K562 (cell line): ENCODE measurements at regions not wholly inside any gene's neighbourhood (a gene's known extent, or its start where the extent isn't known, plus 50 kb on each side); places are given as distances from the start of the nearest gene placed in this dataset.

Source experiments
- ATAC-seq: fragments of 200-7000 bp; cut with Tn5 transposase; 3 replicates; pipeline ENCODE4 v1.9.1; 2020; ENCODE audit warnings: moderate library complexity
- BruUV-seq: library from RNA; stranded (reverse); fragments of 400-500 nt; replicated peaks from 2 replicates; lab custom pipeline; 2021; lab: Mats Ljungman, UMichigan
- CTCF ChIA-PET: fragments of 300-600 bp; formaldehyde crosslinking; extraction: SDS; loops from one replicate; lab custom pipeline; 2021; ENCODE audit warnings: low intra/inter-chr PET ratio; lab: Yijun Ruan, JAX
- POLR2A ChIA-PET: fragments of 300-600, 350-650 bp; sonication (Branson Sonifier 250); formaldehyde crosslinking; extraction: SDS; loops from one replicate; lab custom pipeline; 2021; ENCODE audit warnings: antibody characterized with exemption, inconsistent platforms; lab: Yijun Ruan, JAX
- DNase-seq, 4 experiments: peaks; one replicate each; pipeline versions ENCODE4 v3.0.0 to v3.0.0-alpha.2; 2011 to 2018; ENCODE audit warnings: low spot score in 3 of 4, mixed read lengths in 3 of 4; ENCODE audit errors: extremely low read depth in 1 of 4
- FAIRE-seq: peaks from 2 replicates; lab custom pipeline; 2011; peaks lifted over from hg19 to GRCh38; lab: Jason Lieb, UNC
- H2AFZ ChIP-seq: 2 replicates; pipeline ENCODE4 v1.6.0; 2011; ENCODE audit warnings: low read depth, low read length, control low read depth, inconsistent platforms
- H3K27ac ChIP-seq: fragments of 200-600 bp; 3 replicates; pipeline ENCODE4 v1.8.0; 2011; ENCODE audit warnings: low read depth, mild to moderate bottlenecking, control low read depth, inconsistent platforms, low read length, moderate library complexity, mixed read lengths; ENCODE audit errors: extremely low read depth
- H3K27me3 ChIP-seq, 2 experiments: fragments of 300-600 bp in 1 of 2; 2 replicates in 1 of 2; 3 replicates in 1 of 2; pipeline versions ENCODE4 v1.6.0 to v1.8.0; 2011; ENCODE audit warnings: inconsistent platforms in 2 of 2, low read length in 2 of 2, mild to moderate bottlenecking in 1 of 2, mixed read lengths in 1 of 2, moderate library complexity in 1 of 2; ENCODE audit not compliant: control insufficient read depth in 2 of 2, insufficient read depth in 2 of 2
- H3K36me3 ChIP-seq: fragments of 300-600 bp; 3 replicates; pipeline ENCODE4 v1.8.0; 2011; ENCODE audit warnings: mild to moderate bottlenecking, low read length, inconsistent platforms; ENCODE audit not compliant: control insufficient read depth, insufficient read depth
- H3K4me1 ChIP-seq, 2 experiments: fragments of 200-600 bp in 1 of 2; replicated peaks in 1 of 2; 2 replicates in 1 of 2; 3 replicates in 1 of 2; pipeline versions ENCODE4 v1.5.1 to v1.8.0; 2011; ENCODE audit warnings: inconsistent platforms in 2 of 2, low read length in 2 of 2, mild to moderate bottlenecking in 1 of 2, mixed read lengths in 1 of 2, moderate library complexity in 1 of 2; ENCODE audit not compliant: control insufficient read depth in 2 of 2, insufficient read depth in 2 of 2
- H3K4me2 ChIP-seq: 2 replicates; pipeline ENCODE4 v1.6.1; 2011; ENCODE audit warnings: low read length, control low read depth, inconsistent platforms, mixed read lengths; ENCODE audit not compliant: insufficient read depth
- H3K4me3 ChIP-seq: fragments of 200-600 bp; sonication (generic), shearing (Covaris generic); 2 replicates; pipeline ENCODE4 v1.5.1; 2016; ENCODE audit warnings: control low read depth, inconsistent platforms
- H3K79me2 ChIP-seq: fragments of 200-600 bp; 3 replicates; pipeline ENCODE4 v1.8.0; 2011; ENCODE audit warnings: low read length, inconsistent platforms; ENCODE audit not compliant: control insufficient read depth, insufficient read depth
- H3K9ac ChIP-seq, 2 experiments: 2 replicates each; pipeline versions ENCODE4 v1.6.0 to v1.6.1; 2011; ENCODE audit warnings: low read depth in 2 of 2, low read length in 2 of 2, control low read depth in 1 of 2, inconsistent platforms in 1 of 2, mild to moderate bottlenecking in 1 of 2, mixed read lengths in 1 of 2; ENCODE audit not compliant: insufficient read depth in 1 of 2
- H3K9me1 ChIP-seq: one replicate; pipeline ENCODE4 v1.6.0; 2011; ENCODE audit warnings: inconsistent platforms, mild to moderate bottlenecking, low read length, moderate library complexity; ENCODE audit not compliant: control insufficient read depth, insufficient read depth
- H3K9me3 ChIP-seq: replicated peaks from 2 replicates; pipeline ENCODE4 v1.5.1; 2011; ENCODE audit warnings: low read depth, low read length, inconsistent platforms; ENCODE audit not compliant: control insufficient read depth, insufficient read depth
- H4K20me1 ChIP-seq: replicated peaks from 2 replicates; pipeline ENCODE4 v1.6.1; 2011; ENCODE audit warnings: low read length, inconsistent platforms, mixed read lengths; ENCODE audit not compliant: control insufficient read depth, insufficient read depth
- CBX8 ChIP-seq: fragments of 200-600 bp; sonication (generic); IDR thresholded peaks from 2 replicates; pipeline ENCODE4 v1.6.1; 2012; ENCODE audit warnings: borderline replicate concordance, mixed run types, low read depth, mild to moderate bottlenecking, moderate library complexity, mixed read lengths, low read length, control low read depth, inconsistent platforms; ENCODE audit not compliant: poor library complexity, severe bottlenecking; ENCODE audit errors: extremely low read depth
- KLF1 ChIP-seq: fragments of 450-650 bp; IDR thresholded peaks from 2 replicates; pipeline ENCODE4 v1.6.1; 2016; ENCODE audit warnings: missing genetic modification characterization, missing compliant biosample characterization
- NONO ChIP-seq, 2 experiments: fragments of 200-400 bp in 1 of 2; fragments of 450-650 bp in 1 of 2; formaldehyde crosslinking in 1 of 2; IDR thresholded peaks; 2 replicates each; pipeline ENCODE4 v1.6.1; 2017; ENCODE audit warnings: low read depth in 2 of 2, mild to moderate bottlenecking in 2 of 2, moderate library complexity in 2 of 2, low read length in 1 of 2
- SRF ChIP-seq, 2 experiments: fragments of 250-450, 450-650 bp in 1 of 2; sonication (Bioruptor Pico) in 1 of 2; sonication (generic) in 1 of 2; formaldehyde crosslinking; IDR thresholded peaks; 2 replicates each; pipeline versions ENCODE4 v1.5.0 to v1.5.1; 2020 to 2022; ENCODE audit warnings: mild to moderate bottlenecking in 1 of 2, missing genetic modification reagents in 1 of 2
- TEAD4 ChIP-seq, 2 experiments: sonication (generic) in 1 of 2; formaldehyde crosslinking in 1 of 2; IDR thresholded peaks; 2 replicates each; pipeline versions ENCODE4 v1.6.1 to v1.8.0; 2012 to 2022; ENCODE audit warnings: borderline replicate concordance in 1 of 2, inconsistent platforms in 1 of 2, low read length in 1 of 2, mild to moderate bottlenecking in 1 of 2, missing genetic modification reagents in 1 of 2
- ZNF551 ChIP-seq: fragments of 250-450 bp; sonication (Bioruptor Pico); IDR thresholded peaks from 2 replicates; pipeline ENCODE4 v1.5.0; 2021; ENCODE audit warnings: mild to moderate bottlenecking, moderate library complexity
- ZNF644 ChIP-seq: fragments of 200-800 bp; sonication (Bioruptor generic); IDR thresholded peaks from 2 replicates; pipeline ENCODE4 v1.6.1; 2016; ENCODE audit warnings: low read depth, missing genetic modification characterization, missing compliant biosample characterization
- ZZZ3 ChIP-seq: fragments of 450-650 bp; IDR thresholded peaks from 2 replicates; pipeline ENCODE4 v1.6.1; 2016; ENCODE audit warnings: antibody characterized with exemption, mild to moderate bottlenecking, moderate library complexity
- WGBS: fragments of 100-300 bp; shearing (Covaris generic); methylation state at CpG from one replicate; pipeline ENCODE4 v1.1.6; 2016; ENCODE audit warnings: low coverage, mixed read lengths; ENCODE audit not compliant: insufficient coverage; ENCODE audit errors: missing lambda C conversion rate; 5-methylcytosine and 5-hydroxymethylcytosine counted together
- in situ Hi-C: fragments of 300-500 bp; cut with MboI; formaldehyde crosslinking; loops from 4 replicates; pipeline ENCODE4 v1.15.0; 2018; ENCODE audit warnings: inconsistent platforms, mixed read lengths
- intact Hi-C: fragments of 100-400 bp; cut with micrococcal nuclease; formaldehyde crosslinking; loops from 2 replicates; pipeline ENCODE4 v1.14.2; 2022

GRCh38 chr5:60259730-60260129 is 366.2 kb upstream of the PDE4D start:
- Histone ChIP-seq H3K27me3 (no peaks in the 10 kb centered on the region), H3K9me3 (no peaks in the 10 kb centered on the region), H3K9me1 (no peaks in the 10 kb centered on the region), H3K4me2 (no peak overlapping the region), H3K9ac (no peak overlapping the region), H3K4me3 (no peak overlapping the region), H3K79me2 (no peaks in the 10 kb centered on the region), H4K20me1 (no peaks in the 10 kb centered on the region), H3K27ac (no peak overlapping the region), H3K36me3 (no peaks in the 10 kb centered on the region), H3K4me1 (no peaks in the 10 kb centered on the region), H2AFZ (no peak overlapping the region)
- ChIA-PET CTCF (no interaction called here), POLR2A (no interaction called here)
- FAIRE-seq (no peak), ATAC-seq (no peak), DNase-seq (no peak)
- intact Hi-C loops (no loop called here), in situ Hi-C loops (no loop called here)
- BruUV-seq, result no TSS peak
- WGBS, result 8% methylated on average over 3 of the region's 3 CpGs
- TF ChIP-seq SRF (CRISPR knock-in tag; IDR thresholded peaks at IDR 0.05), result no peak
- TF ChIP-seq ZZZ3, result no peak
- no peak for TF ChIP-seq TEAD4 (IDR thresholded peaks at IDR 0.05; ENCODE audit: low read length)
- no peak for TF ChIP-seq TEAD4 (CRISPR knock-in tag; IDR thresholded peaks at IDR 0.05; ENCODE audit: borderline replicate concordance)
- no peak for TF ChIP-seq ZNF551 (CRISPR knock-in tag)
- TF ChIP-seq KLF1, result no peak
- TF ChIP-seq NONO (IDR thresholded peaks at IDR 0.05; ENCODE audit: low read depth in 2 of 2, low read length in 1 of 2), result no peak
- no peak for TF ChIP-seq ZNF644 (tag)
- no peak for TF ChIP-seq CBX8
